Mesenchymal stem cell (in vitro differentiated cells and primary cell): ENCODE measurements at regions not wholly inside any gene's neighbourhood (a gene's known extent, or its start where the extent isn't known, plus 50 kb on each side); places are given as distances from the start of the nearest gene placed in this dataset.

ENCODE experiments used
- DNase-seq: peaks from one replicate; pipeline ENCODE4 v3.0.0-alpha.2; 2013
- H2AFZ ChIP-seq: one replicate; pipeline ENCODE4 v1.6.1; 2013; ENCODE audit warnings: low read depth, mild to moderate bottlenecking, control low read depth, inconsistent platforms, low read length, moderate library complexity
- H2AK5ac ChIP-seq: 2 replicates; pipeline ENCODE4 v1.6.1; 2013; ENCODE audit warnings: low read length, moderate library complexity, mild to moderate bottlenecking, inconsistent platforms; ENCODE audit not compliant: severe bottlenecking
- H2BK120ac ChIP-seq: one replicate; pipeline ENCODE4 v1.6.1; 2013; ENCODE audit warnings: low read depth, mild to moderate bottlenecking, inconsistent platforms, low read length, moderate library complexity
- H2BK12ac ChIP-seq, 2 experiments: one replicate each; pipeline ENCODE4 v1.6.1; 2013; ENCODE audit warnings: inconsistent platforms in 2 of 2, low read length in 2 of 2, mild to moderate bottlenecking in 2 of 2, moderate library complexity in 2 of 2, control low read depth in 1 of 2
- H2BK15ac ChIP-seq: one replicate; pipeline ENCODE4 v1.6.1; 2013; ENCODE audit warnings: mild to moderate bottlenecking, low read depth, inconsistent platforms; ENCODE audit not compliant: poor library complexity, severe bottlenecking
- H2BK5ac ChIP-seq: 2 replicates; pipeline ENCODE4 v1.6.1; 2013; ENCODE audit warnings: low read depth, mild to moderate bottlenecking, low read length, control low read depth, inconsistent platforms; ENCODE audit not compliant: poor library complexity, severe bottlenecking
- H3K14ac ChIP-seq, 2 experiments: one replicate each; pipeline ENCODE4 v1.6.1; 2013; ENCODE audit warnings: inconsistent platforms in 2 of 2, low read length in 2 of 2, control low read depth in 1 of 2, mild to moderate bottlenecking in 1 of 2, moderate library complexity in 1 of 2
- H3K18ac ChIP-seq, 2 experiments: one replicate each; pipeline ENCODE4 v1.6.1; 2013; ENCODE audit warnings: inconsistent platforms in 2 of 2, low read length in 2 of 2, control low read depth in 1 of 2, low read depth in 1 of 2, mild to moderate bottlenecking in 1 of 2
- H3K23ac ChIP-seq, 2 experiments: one replicate each; pipeline ENCODE4 v1.6.1; 2013; ENCODE audit warnings: inconsistent platforms in 2 of 2, low read length in 2 of 2, mild to moderate bottlenecking in 2 of 2, moderate library complexity in 2 of 2, control low read depth in 1 of 2
- H3K27ac ChIP-seq: 2 replicates; pipeline ENCODE4 v1.5.1; 2013; ENCODE audit warnings: mild to moderate bottlenecking, moderate library complexity, low read length, control low read depth, inconsistent platforms; ENCODE audit not compliant: poor library complexity, severe bottlenecking
- H3K27me3 ChIP-seq, 2 experiments: 2 replicates each; pipeline versions ENCODE4 v1.6.1 to v1.7.0; 2013; ENCODE audit warnings: low read length in 2 of 2, mild to moderate bottlenecking in 2 of 2, moderate library complexity in 2 of 2, control low read depth in 1 of 2, inconsistent platforms in 1 of 2; ENCODE audit not compliant: control insufficient read depth in 1 of 2, insufficient read depth in 1 of 2
- H3K36me3 ChIP-seq, 2 experiments: 2 replicates each; pipeline versions ENCODE4 v1.6.1 to v1.7.0; 2013; ENCODE audit warnings: low read length in 2 of 2, control low read depth in 1 of 2, inconsistent platforms in 1 of 2, low read depth in 1 of 2, mild to moderate bottlenecking in 1 of 2; ENCODE audit not compliant: insufficient read depth in 2 of 2, control insufficient read depth in 1 of 2
- H3K4ac ChIP-seq, 2 experiments: one replicate each; pipeline ENCODE4 v1.6.1; 2013; ENCODE audit warnings: inconsistent platforms in 2 of 2, low read length in 2 of 2, mild to moderate bottlenecking in 2 of 2, moderate library complexity in 2 of 2, control low read depth in 1 of 2, low read depth in 1 of 2
- H3K4me1 ChIP-seq: 2 replicates; pipeline ENCODE4 v1.6.1; 2013; ENCODE audit warnings: low read depth, low read length, control low read depth; ENCODE audit not compliant: control insufficient read depth, insufficient read depth
- H3K4me2 ChIP-seq: 2 replicates; pipeline ENCODE4 v1.6.1; 2013; ENCODE audit warnings: low read length, mild to moderate bottlenecking, inconsistent platforms; ENCODE audit not compliant: poor library complexity, severe bottlenecking
- H3K4me3 ChIP-seq, 2 experiments: 2 replicates each; pipeline versions ENCODE4 v1.5.1 to v1.7.0; 2013; ENCODE audit warnings: low read length in 2 of 2, mild to moderate bottlenecking in 2 of 2, control low read depth in 1 of 2, low read depth in 1 of 2; ENCODE audit not compliant: insufficient read depth in 1 of 2
- H3K79me1 ChIP-seq: replicated peaks from 2 replicates; pipeline ENCODE4 v1.6.1; 2013; ENCODE audit warnings: mild to moderate bottlenecking, control low read depth, low read length, inconsistent platforms; ENCODE audit not compliant: poor library complexity, severe bottlenecking
- H3K9ac ChIP-seq: 2 replicates; pipeline ENCODE4 v1.7.0; 2013; ENCODE audit warnings: mild to moderate bottlenecking, low read length, moderate library complexity
- H3K9me3 ChIP-seq: 2 replicates; pipeline ENCODE4 v1.7.0; 2013; ENCODE audit warnings: mild to moderate bottlenecking, low read length; ENCODE audit not compliant: control insufficient read depth
- H4K8ac ChIP-seq: one replicate; pipeline ENCODE4 v1.6.1; 2013; ENCODE audit warnings: inconsistent platforms, mild to moderate bottlenecking, low read length, moderate library complexity
- H4K91ac ChIP-seq: one replicate; pipeline ENCODE4 v1.6.1; 2013; ENCODE audit warnings: mild to moderate bottlenecking, low read length, inconsistent platforms
- WGBS: methylation state at CpG from one replicate; pipeline ENCODE4 v1.1.7; 2013; ENCODE audit warnings: mixed read lengths; 5-methylcytosine and 5-hydroxymethylcytosine counted together

DNA sequence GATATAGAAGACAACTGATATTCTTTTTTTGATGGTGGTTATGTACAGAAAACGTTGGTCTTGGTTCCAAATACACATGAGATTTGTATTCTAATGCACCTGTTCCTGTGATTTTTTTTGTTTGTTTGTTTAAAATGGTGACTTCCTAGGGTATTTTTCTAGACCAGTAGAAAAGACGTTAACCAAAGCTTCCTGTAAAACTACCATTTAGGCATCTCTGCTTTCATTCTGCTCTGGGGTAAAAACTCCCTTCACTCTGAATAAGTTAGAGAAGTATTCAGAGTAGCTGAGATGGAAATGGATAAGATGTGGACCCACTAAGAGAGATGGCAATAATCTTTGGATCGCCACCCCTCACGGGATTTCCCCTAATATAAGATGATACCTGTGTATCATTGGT, 343.2 kb upstream of the KLF3 start:
- 70% methylated on average over 1 of the region's 4 CpGs for WGBS
- H2BK12ac ChIP-seq, result no peak overlapping the region
- H3K9ac ChIP-seq, result peak overlapping the region; percentile 68

DNA sequence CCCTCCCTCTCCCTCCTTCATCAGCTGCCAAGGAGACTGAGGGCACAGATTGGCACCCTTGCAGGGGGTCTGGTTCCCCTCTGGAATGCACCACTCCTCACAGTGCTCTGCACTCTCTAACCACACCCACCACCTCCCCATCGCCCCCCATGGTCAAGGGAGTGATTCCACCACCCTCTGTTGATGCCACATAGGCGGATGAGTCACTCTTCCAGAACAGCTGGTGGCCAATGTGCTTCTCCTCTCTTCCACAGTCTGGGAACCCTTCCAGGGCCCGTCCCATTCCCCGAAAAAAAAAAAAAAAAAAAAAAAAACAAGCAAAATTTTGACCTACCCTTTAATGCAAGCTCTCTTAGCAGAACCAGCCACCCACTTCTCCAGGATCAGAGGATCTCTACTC, 341.3 kb upstream of the KLF3 start:
- no peaks in the 10 kb centered on the region for H3K79me1 ChIP-seq
- H3K4me2 ChIP-seq, result no peak overlapping the region
- H3K9ac ChIP-seq, result peak overlapping the region; percentile 59
- peak; percentile 6 for DNase-seq
- no peak overlapping the region for H4K8ac ChIP-seq
- H3K9me3 ChIP-seq, result peaks cover 4% of the 10 kb centered on the region
- peak overlapping the region in 1 of 2 experiments; percentile 4 for H3K4me3 ChIP-seq
- H2BK12ac ChIP-seq, result no peak overlapping the region
- no peak overlapping the region for H4K91ac ChIP-seq
- H3K4ac ChIP-seq, result no peak overlapping the region
- H3K27me3 ChIP-seq, result no peaks in the 10 kb centered on the region
- no peak overlapping the region for H3K27ac ChIP-seq
- H3K14ac ChIP-seq, result no peak overlapping the region
- WGBS, result 85% methylated on average over 4 of the region's 4 CpGs
- H2AFZ ChIP-seq, result no peak overlapping the region
- H2BK120ac ChIP-seq, result no peak overlapping the region
- no peak overlapping the region for H2AK5ac ChIP-seq
- H3K4me1 ChIP-seq, result no peaks in the 10 kb centered on the region
- no peak overlapping the region for H2BK5ac ChIP-seq
- no peak overlapping the region for H3K23ac ChIP-seq
- H3K18ac ChIP-seq, result no peak overlapping the region
- no peaks in the 10 kb centered on the region for H3K36me3 ChIP-seq
- no peak overlapping the region for H2BK15ac ChIP-seq

More for the DNA sequence above, 343.2 kb upstream of the KLF3 start:
- Histone ChIP-seq H2AFZ (no peak overlapping the region), H2BK120ac (no peak overlapping the region), H2AK5ac (no peak overlapping the region), H3K27me3 (no peaks in the 10 kb centered on the region), H3K79me1 (no peaks in the 10 kb centered on the region), H3K27ac (no peak overlapping the region), H3K4me1 (no peaks in the 10 kb centered on the region), H3K9me3 (no peaks in the 10 kb centered on the region), H3K14ac (no peak overlapping the region), H3K18ac (no peak overlapping the region), H3K4ac (no peak overlapping the region), H2BK15ac (no peak overlapping the region), H3K4me2 (no peak overlapping the region), H4K91ac (no peak overlapping the region), H4K8ac (no peak overlapping the region), H2BK5ac (no peak overlapping the region), H3K36me3 (no peaks in the 10 kb centered on the region), H3K4me3 (no peak overlapping the region), H3K23ac (no peak overlapping the region)
- DNase-seq, result no peak

DNA sequence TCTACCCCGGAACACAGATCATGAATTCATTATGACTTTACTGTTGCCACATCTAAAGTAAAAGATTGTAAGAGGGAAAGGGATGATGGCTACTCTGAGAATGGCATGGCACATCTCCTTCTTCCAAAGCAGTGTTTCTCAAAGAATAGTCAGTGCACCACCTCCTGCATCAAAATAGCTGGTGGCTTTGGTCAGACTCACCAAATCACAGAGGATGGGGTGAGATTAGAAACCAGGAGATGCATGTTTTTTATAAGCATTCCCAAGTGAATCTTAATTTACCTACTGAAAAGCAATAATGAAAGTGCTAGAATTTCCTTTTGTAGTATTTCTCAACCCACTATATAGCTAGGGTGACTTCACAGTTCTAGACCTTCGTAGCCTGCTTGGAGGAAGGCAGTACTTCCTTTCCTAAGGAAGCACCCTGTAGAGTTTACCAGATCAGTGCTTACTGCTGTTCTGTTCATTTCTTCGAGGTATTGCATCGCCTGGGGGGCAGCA, 340.8 kb upstream of the KLF3 start:
- H2BK15ac ChIP-seq, result no peak overlapping the region
- 88% methylated on average over 3 of the region's 4 CpGs for WGBS
- DNase-seq, result peak; percentile 5

GRCh38 chr4:38324861-38325628, 339.0 kb upstream of the KLF3 start:
- no peak overlapping the region for H3K4me2 ChIP-seq
- H2AK5ac ChIP-seq, result no peak overlapping the region
- H3K36me3 ChIP-seq, result no peaks in the 10 kb centered on the region
- H2BK12ac ChIP-seq, result no peak overlapping the region
- WGBS, result 89% methylated on average over 28 of the region's 31 CpGs
- H2BK15ac ChIP-seq, result no peak overlapping the region
- H3K9ac ChIP-seq, result no peak overlapping the region
- H3K4me1 ChIP-seq, result no peaks in the 10 kb centered on the region
- no peak overlapping the region for H4K91ac ChIP-seq
- H3K9me3 ChIP-seq, result peaks cover 4% of the 10 kb centered on the region
- H3K14ac ChIP-seq, result no peak overlapping the region
- H3K23ac ChIP-seq, result no peak overlapping the region
- no peak overlapping the region for H2BK120ac ChIP-seq
- H3K4me3 ChIP-seq, result no peak overlapping the region
- no peak overlapping the region for H3K4ac ChIP-seq
- DNase-seq, result no peak
- H3K18ac ChIP-seq, result no peak overlapping the region
- H2AFZ ChIP-seq, result no peak overlapping the region
- no peaks in the 10 kb centered on the region for H3K27me3 ChIP-seq
- H3K79me1 ChIP-seq, result no peaks in the 10 kb centered on the region
- H4K8ac ChIP-seq, result no peak overlapping the region
- H2BK5ac ChIP-seq, result no peak overlapping the region
- no peak overlapping the region for H3K27ac ChIP-seq

More for the DNA sequence above, 340.8 kb upstream of the KLF3 start:
- no peak overlapping the region for H2BK5ac ChIP-seq
- H3K4me1 ChIP-seq, result no peaks in the 10 kb centered on the region
- H4K91ac ChIP-seq, result no peak overlapping the region
- no peak overlapping the region for H3K27ac ChIP-seq
- H3K79me1 ChIP-seq, result no peaks in the 10 kb centered on the region
- no peak overlapping the region for H3K14ac ChIP-seq
- peaks cover 4% of the 10 kb centered on the region for H3K9me3 ChIP-seq
- no peak overlapping the region for H2AFZ ChIP-seq
- peak overlapping the region; percentile 59 for H3K9ac ChIP-seq
- H3K4ac ChIP-seq, result peak overlapping the region in 1 of 2 experiments; percentile 20
- H4K8ac ChIP-seq, result no peak overlapping the region
- no peak overlapping the region for H2BK12ac ChIP-seq
- no peak overlapping the region for H2AK5ac ChIP-seq
- H3K4me2 ChIP-seq, result no peak overlapping the region
- no peak overlapping the region for H3K18ac ChIP-seq
- no peaks in the 10 kb centered on the region for H3K27me3 ChIP-seq
- no peak overlapping the region for H3K23ac ChIP-seq
- no peaks in the 10 kb centered on the region for H3K36me3 ChIP-seq
- peak overlapping the region in 1 of 2 experiments; percentile 4 for H3K4me3 ChIP-seq
- no peak overlapping the region for H2BK120ac ChIP-seq
